GM23338 (cell line): ENCODE measurements at regions not wholly inside any gene's neighbourhood (a gene's known extent, or its start where the extent isn't known, plus 50 kb on each side); places are given as distances from the start of the nearest gene placed in this dataset.

Source experiments
- ATAC-seq: fragments of 200-7000 bp; cut with Tn5 transposase; 3 replicates; pipeline ENCODE4 v1.9.1; 2020
- DNase-seq: peaks from one replicate; pipeline ENCODE4 v3.0.0-alpha.2; 2015; ENCODE audit warnings: low spot score
- H2AFZ ChIP-seq: fragments of 200-600 bp; sonication (generic); 2 replicates; pipeline ENCODE4 v1.8.0; 2016; ENCODE audit warnings: antibody characterized with exemption, mild to moderate bottlenecking, moderate library complexity
- H3F3A ChIP-seq: fragments of 200-600 bp; sonication (generic); replicated peaks from 2 replicates; pipeline ENCODE4 v1.8.0; 2017; ENCODE audit warnings: antibody characterized with exemption, mixed run types, low read depth
- H3K27ac ChIP-seq: fragments of 200-600 bp; sonication (generic); 2 replicates; pipeline ENCODE4 v1.6.1; 2016; ENCODE audit warnings: low read depth
- H3K27me3 ChIP-seq: fragments of 200-600 bp; sonication (generic); 2 replicates; pipeline ENCODE4 v1.8.0; 2016; ENCODE audit warnings: mild to moderate bottlenecking, mixed run types, moderate library complexity; ENCODE audit not compliant: insufficient read depth
- H3K36me3 ChIP-seq: fragments of 200-600 bp; sonication (generic); 2 replicates; pipeline ENCODE4 v1.8.0; 2016; ENCODE audit warnings: mild to moderate bottlenecking; ENCODE audit not compliant: insufficient read depth
- H3K4me1 ChIP-seq: fragments of 200-600 bp; sonication (generic); 2 replicates; pipeline ENCODE4 v1.8.0; 2016; ENCODE audit warnings: mild to moderate bottlenecking, moderate library complexity; ENCODE audit not compliant: insufficient read depth
- H3K4me2 ChIP-seq: fragments of 200-600 bp; sonication (generic); 2 replicates; pipeline ENCODE4 v1.7.1; 2017; ENCODE audit warnings: mixed run types
- H3K4me3 ChIP-seq: fragments of 200-600 bp; sonication (generic); 2 replicates; pipeline ENCODE4 v1.6.1; 2016; ENCODE audit warnings: mixed run types
- H3K79me2 ChIP-seq: fragments of 200-600 bp; sonication (generic); replicated peaks from 2 replicates; pipeline ENCODE4 v1.8.0; 2017; ENCODE audit warnings: mild to moderate bottlenecking; ENCODE audit not compliant: insufficient read depth
- H3K9me2 ChIP-seq: fragments of 200-600 bp; sonication (generic); 2 replicates; pipeline ENCODE4 v1.8.0; 2017; ENCODE audit not compliant: insufficient read depth
- H4K20me1 ChIP-seq: fragments of 200-600 bp; sonication (generic); replicated peaks from 2 replicates; pipeline ENCODE4 v1.8.0; 2017; ENCODE audit warnings: mild to moderate bottlenecking; ENCODE audit not compliant: insufficient read depth
- H3K27ac Mint-ChIP-seq: 2 replicates; pipeline ENCODE4 v1.8.0; 2020; ENCODE audit warnings: inconsistent platforms, mild to moderate bottlenecking, moderate library complexity, mixed read lengths
- H3K27me3 Mint-ChIP-seq: 3 replicates; pipeline ENCODE4 v1.8.0; 2022; ENCODE audit warnings: low read depth, mild to moderate bottlenecking, moderate library complexity, mixed read lengths, inconsistent platforms; ENCODE audit not compliant: insufficient read depth, poor library complexity
- H3K36me3 Mint-ChIP-seq: 3 replicates; pipeline ENCODE4 v1.8.0; 2021; ENCODE audit warnings: low read depth, mild to moderate bottlenecking, inconsistent platforms, moderate library complexity, mixed read lengths
- H3K4me1 Mint-ChIP-seq: 3 replicates; pipeline ENCODE4 v1.8.0; 2020; ENCODE audit warnings: mild to moderate bottlenecking, inconsistent platforms, mixed read lengths
- H3K4me3 Mint-ChIP-seq: 3 replicates; pipeline ENCODE4 v1.8.0; 2021; ENCODE audit warnings: moderate library complexity, mild to moderate bottlenecking, inconsistent platforms, mixed read lengths
- H3K9me3 Mint-ChIP-seq: 3 replicates; pipeline ENCODE4 v1.8.0; 2020; ENCODE audit warnings: moderate library complexity, mild to moderate bottlenecking, inconsistent platforms, mixed read lengths
- CREB1 ChIP-seq: fragments of 250-450 bp; sonication (Bioruptor Pico); IDR thresholded peaks from 2 replicates; pipeline ENCODE4 v1.5.0; 2020; ENCODE audit warnings: low read depth, mild to moderate bottlenecking, moderate library complexity
- ETS1 ChIP-seq: IDR thresholded peaks from 2 replicates; pipeline ENCODE4 v1.6.1; 2016; ENCODE audit warnings: antibody characterized with exemption
- EZH2 ChIP-seq: fragments of 200-600 bp; sonication (generic); IDR thresholded peaks from one replicate; pipeline ENCODE4 v1.8.0; 2017; ENCODE audit warnings: antibody characterized with exemption, mild to moderate bottlenecking, low read depth; ENCODE audit not compliant: unreplicated experiment
- EZH2phosphoT487 ChIP-seq: fragments of 200-600 bp; sonication (generic); IDR thresholded peaks from one replicate; pipeline ENCODE4 v1.8.1; 2018; ENCODE audit warnings: antibody characterized with exemption; ENCODE audit not compliant: unreplicated experiment
- JUNB ChIP-seq: IDR thresholded peaks from one replicate; pipeline ENCODE4 v1.6.1; 2016; ENCODE audit warnings: antibody characterized with exemption; ENCODE audit not compliant: unreplicated experiment
- NANOG ChIP-seq: IDR thresholded peaks from 2 replicates; pipeline ENCODE4 v1.6.1; 2016; ENCODE audit warnings: antibody characterized with exemption, borderline replicate concordance
- POLR2AphosphoS5 ChIP-seq: IDR thresholded peaks from 2 replicates; pipeline ENCODE4 v1.6.1; 2016; ENCODE audit warnings: antibody characterized with exemption, low read depth
- ZNF114 ChIP-seq: fragments of 250-450 bp; sonication (Bioruptor Pico); IDR thresholded peaks from 2 replicates; pipeline ENCODE4 v1.5.0; 2020; ENCODE audit warnings: mild to moderate bottlenecking, moderate library complexity
- ZNF331 ChIP-seq: fragments of 250-450 bp; sonication (Bioruptor Pico); IDR thresholded peaks from 2 replicates; pipeline ENCODE4 v1.5.0; 2020; ENCODE audit warnings: low read depth, mild to moderate bottlenecking, moderate library complexity
- TF ChIP-seq, protein P1 (sequence below), 2 experiments: fragments of 200-600 bp in 1 of 2; sonication (generic) in 1 of 2; conservative IDR thresholded peaks; 2 replicates each; pipeline versions ENCODE4 v1.5.1 to v1.6.1; 2016 to 2017; ENCODE audit warnings: antibody characterized with exemption in 2 of 2, low read depth in 2 of 2, mild to moderate bottlenecking in 2 of 2, moderate library complexity in 1 of 2
- TF ChIP-seq, protein P2 (sequence below): fragments of 250-450 bp; sonication (Bioruptor Pico); IDR thresholded peaks from 2 replicates; pipeline ENCODE4 v1.5.0; 2020; ENCODE audit warnings: mild to moderate bottlenecking, moderate library complexity

- no peaks in the 10 kb centered on the region for H3K9me2 ChIP-seq
- no peaks in the 10 kb centered on the region for H3F3A ChIP-seq
- H3K36me3 ChIP-seq, result no peaks in the 10 kb centered on the region
- Mint-ChIP-seq H3K36me3 (peaks cover 3% of the 10 kb centered on the region; the same call in 1 of the 3 replicates), H3K9me3 (no peaks in the 10 kb centered on the region; the same call in 2 of the 3 replicates), H3K27ac (no peak overlapping the region), H3K4me3 (no peak overlapping the region), H3K27me3 (peaks cover 3% of the 10 kb centered on the region), H3K4me1 (peaks cover 21% of the 10 kb centered on the region; the same call in 2 of the 3 replicates)
- peaks cover 19% of the 10 kb centered on the region for H4K20me1 ChIP-seq
- no peak overlapping the region for H3K4me3 ChIP-seq
- H3K4me1 ChIP-seq, result peaks cover 5% of the 10 kb centered on the region; the same call in 1 of the 2 replicates
- no peak overlapping the region for H3K4me2 ChIP-seq
- no peak overlapping the region for H3K27ac ChIP-seq
- TF ChIP-seq ETS1 (no peak), EZH2 (no peak), CREB1 (CRISPR knock-in tag) (no peak), NANOG (no peak), ZNF114 (CRISPR knock-in tag) (no peak), ZNF331 (no peak), EZH2phosphoT487 (no peak), JUNB (no peak), POLR2AphosphoS5 (no peak)
- TF ChIP-seq, protein P1, sequence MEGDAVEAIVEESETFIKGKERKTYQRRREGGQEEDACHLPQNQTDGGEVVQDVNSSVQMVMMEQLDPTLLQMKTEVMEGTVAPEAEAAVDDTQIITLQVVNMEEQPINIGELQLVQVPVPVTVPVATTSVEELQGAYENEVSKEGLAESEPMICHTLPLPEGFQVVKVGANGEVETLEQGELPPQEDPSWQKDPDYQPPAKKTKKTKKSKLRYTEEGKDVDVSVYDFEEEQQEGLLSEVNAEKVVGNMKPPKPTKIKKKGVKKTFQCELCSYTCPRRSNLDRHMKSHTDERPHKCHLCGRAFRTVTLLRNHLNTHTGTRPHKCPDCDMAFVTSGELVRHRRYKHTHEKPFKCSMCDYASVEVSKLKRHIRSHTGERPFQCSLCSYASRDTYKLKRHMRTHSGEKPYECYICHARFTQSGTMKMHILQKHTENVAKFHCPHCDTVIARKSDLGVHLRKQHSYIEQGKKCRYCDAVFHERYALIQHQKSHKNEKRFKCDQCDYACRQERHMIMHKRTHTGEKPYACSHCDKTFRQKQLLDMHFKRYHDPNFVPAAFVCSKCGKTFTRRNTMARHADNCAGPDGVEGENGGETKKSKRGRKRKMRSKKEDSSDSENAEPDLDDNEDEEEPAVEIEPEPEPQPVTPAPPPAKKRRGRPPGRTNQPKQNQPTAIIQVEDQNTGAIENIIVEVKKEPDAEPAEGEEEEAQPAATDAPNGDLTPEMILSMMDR (conservative IDR thresholded peaks at IDR 0.05; ENCODE audit: low read depth in 2 of 2), result no peak
- TF ChIP-seq, protein P2, sequence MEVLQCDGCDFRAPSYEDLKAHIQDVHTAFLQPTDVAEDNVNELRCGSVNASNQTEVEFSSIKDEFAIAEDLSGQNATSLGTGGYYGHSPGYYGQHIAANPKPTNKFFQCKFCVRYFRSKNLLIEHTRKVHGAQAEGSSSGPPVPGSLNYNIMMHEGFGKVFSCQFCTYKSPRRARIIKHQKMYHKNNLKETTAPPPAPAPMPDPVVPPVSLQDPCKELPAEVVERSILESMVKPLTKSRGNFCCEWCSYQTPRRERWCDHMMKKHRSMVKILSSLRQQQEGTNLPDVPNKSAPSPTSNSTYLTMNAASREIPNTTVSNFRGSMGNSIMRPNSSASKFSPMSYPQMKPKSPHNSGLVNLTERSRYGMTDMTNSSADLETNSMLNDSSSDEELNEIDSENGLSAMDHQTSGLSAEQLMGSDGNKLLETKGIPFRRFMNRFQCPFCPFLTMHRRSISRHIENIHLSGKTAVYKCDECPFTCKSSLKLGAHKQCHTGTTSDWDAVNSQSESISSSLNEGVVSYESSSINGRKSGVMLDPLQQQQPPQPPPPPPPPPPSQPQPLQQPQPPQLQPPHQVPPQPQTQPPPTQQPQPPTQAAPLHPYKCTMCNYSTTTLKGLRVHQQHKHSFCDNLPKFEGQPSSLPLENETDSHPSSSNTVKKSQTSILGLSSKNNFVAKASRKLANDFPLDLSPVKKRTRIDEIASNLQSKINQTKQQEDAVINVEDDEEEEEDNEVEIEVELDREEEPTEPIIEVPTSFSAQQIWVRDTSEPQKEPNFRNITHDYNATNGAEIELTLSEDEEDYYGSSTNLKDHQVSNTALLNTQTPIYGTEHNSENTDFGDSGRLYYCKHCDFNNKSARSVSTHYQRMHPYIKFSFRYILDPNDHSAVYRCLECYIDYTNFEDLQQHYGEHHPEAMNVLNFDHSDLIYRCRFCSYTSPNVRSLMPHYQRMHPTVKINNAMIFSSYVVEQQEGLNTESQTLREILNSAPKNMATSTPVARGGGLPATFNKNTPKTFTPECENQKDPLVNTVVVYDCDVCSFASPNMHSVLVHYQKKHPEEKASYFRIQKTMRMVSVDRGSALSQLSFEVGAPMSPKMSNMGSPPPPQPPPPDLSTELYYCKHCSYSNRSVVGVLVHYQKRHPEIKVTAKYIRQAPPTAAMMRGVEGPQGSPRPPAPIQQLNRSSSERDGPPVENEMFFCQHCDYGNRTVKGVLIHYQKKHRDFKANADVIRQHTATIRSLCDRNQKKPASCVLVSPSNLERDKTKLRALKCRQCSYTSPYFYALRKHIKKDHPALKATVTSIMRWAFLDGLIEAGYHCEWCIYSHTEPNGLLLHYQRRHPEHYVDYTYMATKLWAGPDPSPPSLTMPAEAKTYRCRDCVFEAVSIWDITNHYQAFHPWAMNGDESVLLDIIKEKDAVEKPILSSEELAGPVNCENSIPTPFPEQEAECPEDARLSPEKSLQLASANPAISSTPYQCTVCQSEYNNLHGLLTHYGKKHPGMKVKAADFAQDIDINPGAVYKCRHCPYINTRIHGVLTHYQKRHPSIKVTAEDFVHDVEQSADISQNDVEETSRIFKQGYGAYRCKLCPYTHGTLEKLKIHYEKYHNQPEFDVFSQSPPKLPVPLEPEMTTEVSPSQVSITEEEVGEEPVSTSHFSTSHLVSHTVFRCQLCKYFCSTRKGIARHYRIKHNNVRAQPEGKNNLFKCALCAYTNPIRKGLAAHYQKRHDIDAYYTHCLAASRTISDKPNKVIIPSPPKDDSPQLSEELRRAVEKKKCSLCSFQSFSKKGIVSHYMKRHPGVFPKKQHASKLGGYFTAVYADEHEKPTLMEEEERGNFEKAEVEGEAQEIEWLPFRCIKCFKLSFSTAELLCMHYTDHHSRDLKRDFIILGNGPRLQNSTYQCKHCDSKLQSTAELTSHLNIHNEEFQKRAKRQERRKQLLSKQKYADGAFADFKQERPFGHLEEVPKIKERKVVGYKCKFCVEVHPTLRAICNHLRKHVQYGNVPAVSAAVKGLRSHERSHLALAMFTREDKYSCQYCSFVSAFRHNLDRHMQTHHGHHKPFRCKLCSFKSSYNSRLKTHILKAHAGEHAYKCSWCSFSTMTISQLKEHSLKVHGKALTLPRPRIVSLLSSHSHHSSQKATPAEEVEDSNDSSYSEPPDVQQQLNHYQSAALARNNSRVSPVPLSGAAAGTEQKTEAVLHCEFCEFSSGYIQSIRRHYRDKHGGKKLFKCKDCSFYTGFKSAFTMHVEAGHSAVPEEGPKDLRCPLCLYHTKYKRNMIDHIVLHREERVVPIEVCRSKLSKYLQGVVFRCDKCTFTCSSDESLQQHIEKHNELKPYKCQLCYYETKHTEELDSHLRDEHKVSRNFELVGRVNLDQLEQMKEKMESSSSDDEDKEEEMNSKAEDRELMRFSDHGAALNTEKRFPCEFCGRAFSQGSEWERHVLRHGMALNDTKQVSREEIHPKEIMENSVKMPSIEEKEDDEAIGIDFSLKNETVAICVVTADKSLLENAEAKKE (CRISPR knock-in tag), result no peak
- no peak overlapping the region for H2AFZ ChIP-seq
- H3K27me3 ChIP-seq, result no peaks in the 10 kb centered on the region
- ATAC-seq, result no peak
- peaks cover 26% of the 10 kb centered on the region for H3K79me2 ChIP-seq
- DNase-seq, result no peak
These were observed 242.9 kb upstream of the C2CD4B start for GRCh38 chr15:62407962-62408361.
